ENCODE measurements at regions not wholly inside any gene's neighbourhood (a gene's known extent, or its start where the extent isn't known, plus 50 kb on each side); places are given as distances from the start of the nearest gene placed in this dataset.

- TF ChIP-seq CTCF (IDR thresholded peaks at IDR 0.05; ENCODE audit: low read depth, low read length) = no peak
- Histone ChIP-seq H3K27me3 (no peaks in the 10 kb centered on the region), H3K36me3 (no peaks in the 10 kb centered on the region), H3K27ac (no peak overlapping the region), H3K9me3 (ENCODE audit: low read depth) (no peaks in the 10 kb centered on the region), H3K4me1 (ENCODE audit: low read depth) (no peaks in the 10 kb centered on the region), H3K4me3 (no peak overlapping the region)
- no peak for DNase-seq (ENCODE audit: low read depth in 1 of 2, low spot score in 1 of 2)
Measured at GRCh38 chr17:27239584-27239983, 54.3 kb upstream of the WSB1 start.

DNA sequence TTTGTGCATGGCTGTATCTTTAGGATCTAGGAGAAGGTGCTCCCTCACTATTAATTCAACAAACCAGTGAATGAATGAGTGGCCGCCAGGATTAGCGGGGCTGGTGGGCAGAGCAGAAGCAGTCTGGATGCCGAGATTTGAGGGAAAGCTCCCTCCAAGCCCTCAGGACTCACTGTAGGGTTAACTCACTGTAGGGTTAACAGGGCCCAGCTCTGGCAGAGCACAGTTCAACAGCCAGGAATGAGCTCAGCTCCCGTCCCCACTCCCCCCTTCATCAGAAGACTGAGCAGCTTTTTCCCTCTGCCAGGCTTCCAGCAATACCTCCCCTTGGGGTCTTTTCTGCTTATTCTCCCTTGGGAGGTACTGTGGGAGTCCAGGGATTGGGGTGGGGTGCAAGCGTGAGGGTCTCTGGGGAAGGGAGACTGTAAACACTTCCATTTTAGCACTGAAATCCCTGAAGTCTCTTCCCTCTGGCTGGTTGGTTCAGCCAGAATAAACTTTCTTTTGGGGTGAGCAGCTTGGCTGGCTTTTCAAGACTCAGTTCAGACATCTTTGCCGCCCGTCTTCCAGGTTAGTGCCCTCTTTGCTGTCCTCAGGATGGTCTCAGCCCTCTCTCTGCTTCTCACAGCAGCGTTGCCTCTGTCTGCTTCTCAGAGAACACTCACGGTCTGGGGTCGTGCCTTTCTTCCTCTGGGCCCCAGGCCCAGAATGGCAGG, 53.7 kb upstream of the WSB1 start:
- Histone ChIP-seq H3K27me3 (no peaks in the 10 kb centered on the region), H3K9me3 (ENCODE audit: low read depth) (no peaks in the 10 kb centered on the region), H3K4me1 (ENCODE audit: low read depth) (no peaks in the 10 kb centered on the region), H3K4me3 (no peak overlapping the region), H3K27ac (no peak overlapping the region), H3K36me3 (no peaks in the 10 kb centered on the region)
- no peak for TF ChIP-seq CTCF (IDR thresholded peaks at IDR 0.05; ENCODE audit: low read depth, low read length)
- DNase-seq (ENCODE audit: low read depth in 1 of 2, low spot score in 1 of 2) = no peak

GRCh38 chr17:27240802-27241155, 53.1 kb upstream of the WSB1 start:
- H3K36me3 ChIP-seq = no peaks in the 10 kb centered on the region
- no peak for DNase-seq (ENCODE audit: low read depth in 1 of 2, low spot score in 1 of 2)
- TF ChIP-seq CTCF (IDR thresholded peaks at IDR 0.05; ENCODE audit: low read depth, low read length) = no peak
- no peak overlapping the region for H3K4me3 ChIP-seq
- no peak overlapping the region for H3K27ac ChIP-seq
- no peaks in the 10 kb centered on the region for H3K27me3 ChIP-seq
- no peaks in the 10 kb centered on the region for H3K4me1 ChIP-seq (ENCODE audit: low read depth)
- H3K9me3 ChIP-seq (ENCODE audit: low read depth) = no peaks in the 10 kb centered on the region

GRCh38 chr17:27241346-27241946, 52.5 kb upstream of the WSB1 start:
- no peak overlapping the region for H3K27ac ChIP-seq
- no peaks in the 10 kb centered on the region for H3K36me3 ChIP-seq
- H3K4me1 ChIP-seq (ENCODE audit: low read depth) = no peaks in the 10 kb centered on the region
- DNase-seq (ENCODE audit: low read depth in 1 of 2, low spot score in 1 of 2) = peak in 1 of 2 donors; percentile 48
- no peak for TF ChIP-seq CTCF (IDR thresholded peaks at IDR 0.05; ENCODE audit: low read depth, low read length)
- H3K4me3 ChIP-seq = no peak overlapping the region
- no peaks in the 10 kb centered on the region for H3K9me3 ChIP-seq (ENCODE audit: low read depth)
- H3K27me3 ChIP-seq = no peaks in the 10 kb centered on the region

DNA sequence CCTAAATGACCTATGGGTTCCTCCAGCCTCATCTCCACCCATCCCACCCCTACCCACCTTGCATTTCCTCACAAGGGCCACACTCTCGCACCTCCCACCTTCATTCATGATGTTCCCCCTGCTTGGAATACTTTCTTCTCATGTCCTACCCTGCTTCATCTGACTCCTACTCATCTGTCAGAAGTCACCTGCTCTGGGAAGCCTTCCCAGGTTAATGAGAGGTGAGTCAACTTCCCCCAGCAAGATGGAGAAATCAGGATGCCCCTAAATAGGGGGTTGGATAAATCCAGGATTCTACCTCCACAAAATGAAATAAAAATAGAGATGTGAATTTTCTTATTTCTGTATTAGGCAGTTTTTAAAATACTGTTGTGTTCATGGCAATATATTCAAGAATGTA, 51.0 kb upstream of the WSB1 start:
- H3K36me3 ChIP-seq = no peaks in the 10 kb centered on the region
- H3K4me1 ChIP-seq (ENCODE audit: low read depth) = no peaks in the 10 kb centered on the region
- DNase-seq (ENCODE audit: low read depth in 1 of 2, low spot score in 1 of 2) = no peak
- TF ChIP-seq CTCF (IDR thresholded peaks at IDR 0.05; ENCODE audit: low read depth, low read length) = no peak
- H3K27ac ChIP-seq = no peak overlapping the region
- no peaks in the 10 kb centered on the region for H3K9me3 ChIP-seq (ENCODE audit: low read depth)
- H3K4me3 ChIP-seq = no peak overlapping the region
- no peaks in the 10 kb centered on the region for H3K27me3 ChIP-seq
